Caco-2 (cell line): ENCODE measurements at regions not wholly inside any gene's neighbourhood (a gene's known extent, or its start where the extent isn't known, plus 50 kb on each side); places are given as distances from the start of the nearest gene placed in this dataset.

ENCODE experiments used
- BruUV-seq: library from RNA; stranded (reverse); fragments of 400-500 nt; replicated peaks from 2 replicates; lab custom pipeline; 2021; lab: Mats Ljungman, UMichigan
- CTCF ChIA-PET: fragments of 300-600 bp; sonication (Branson Sonifier 250); formaldehyde crosslinking; loops from one replicate; lab custom pipeline; 2022; ENCODE audit warnings: antibody characterized with exemption; lab: Charles Lee
- POLR2A ChIA-PET: fragments of 300-600 bp; sonication (Branson Sonifier 250); formaldehyde crosslinking; loops from one replicate; lab custom pipeline; 2022; ENCODE audit warnings: antibody characterized with exemption; lab: Charles Lee
- DNase-seq, 2 experiments: peaks; one replicate each; pipeline versions ENCODE4 v3.0.0 to v3.0.0-alpha.2; 2020 to 2022
- H3K27me3 ChIP-seq: replicated peaks from 2 replicates; pipeline ENCODE4 v1.6.0; 2011; ENCODE audit warnings: low read length; ENCODE audit not compliant: control insufficient read depth, insufficient read depth
- H3K36me3 ChIP-seq: 2 replicates; pipeline ENCODE4 v1.5.1; 2011; ENCODE audit warnings: low read length; ENCODE audit not compliant: control insufficient read depth, insufficient read depth
- H3K4me1 ChIP-seq: fragments of 250-450 bp; sonication (Bioruptor Pico); 2 replicates; pipeline ENCODE4 v1.5.1; 2020; ENCODE audit warnings: mild to moderate bottlenecking
- H3K4me3 ChIP-seq: 2 replicates; pipeline ENCODE4 v1.5.1; 2011; ENCODE audit warnings: low read depth, mild to moderate bottlenecking, control low read depth, low read length
- H3K9me3 ChIP-seq: fragments of 250-450 bp; sonication (Bioruptor Pico); 2 replicates; pipeline ENCODE4 v1.5.1; 2020; ENCODE audit warnings: mild to moderate bottlenecking, moderate library complexity
- H3K27ac Mint-ChIP-seq: one replicate; pipeline ENCODE4 v1.8.0; 2022; ENCODE audit warnings: mixed read lengths; ENCODE audit not compliant: unreplicated experiment
- H3K27me3 Mint-ChIP-seq: one replicate; pipeline ENCODE4 v1.8.0; 2022; ENCODE audit warnings: mixed read lengths; ENCODE audit not compliant: insufficient read depth, unreplicated experiment
- H3K36me3 Mint-ChIP-seq: one replicate; pipeline ENCODE4 v1.8.0; 2022; ENCODE audit warnings: mild to moderate bottlenecking, mixed read lengths; ENCODE audit not compliant: insufficient read depth, unreplicated experiment
- H3K4me1 Mint-ChIP-seq: one replicate; pipeline ENCODE4 v1.8.0; 2022; ENCODE audit warnings: low read depth, mixed read lengths; ENCODE audit not compliant: unreplicated experiment
- H3K4me3 Mint-ChIP-seq: one replicate; pipeline ENCODE4 v1.8.0; 2022; ENCODE audit warnings: mild to moderate bottlenecking, moderate library complexity, mixed read lengths; ENCODE audit not compliant: unreplicated experiment
- H3K9me3 Mint-ChIP-seq: one replicate; pipeline ENCODE4 v1.8.0; 2022; ENCODE audit warnings: mixed read lengths; ENCODE audit not compliant: unreplicated experiment
- intact Hi-C: fragments of 100-400 bp; cut with micrococcal nuclease; formaldehyde crosslinking; loops from one replicate; pipeline ENCODE4 v1.10.0; 2022; ENCODE audit not compliant: unreplicated experiment
- TF ChIP-seq, protein P1 (sequence below), 2 experiments: fragments of 200-600 bp in 1 of 2; IDR thresholded peaks; 1 replicate in 1 of 2; 2 replicates in 1 of 2; pipeline versions ENCODE4 v1.5.1 to v1.8.0; 2011 to 2022; ENCODE audit warnings: antibody characterized with exemption in 1 of 2, control low read depth in 1 of 2, inconsistent platforms in 1 of 2, low read depth in 1 of 2, low read length in 1 of 2, mild to moderate bottlenecking in 1 of 2, moderate library complexity in 1 of 2; ENCODE audit not compliant: insufficient read depth in 1 of 2, severe bottlenecking in 1 of 2, unreplicated experiment in 1 of 2

DNA sequence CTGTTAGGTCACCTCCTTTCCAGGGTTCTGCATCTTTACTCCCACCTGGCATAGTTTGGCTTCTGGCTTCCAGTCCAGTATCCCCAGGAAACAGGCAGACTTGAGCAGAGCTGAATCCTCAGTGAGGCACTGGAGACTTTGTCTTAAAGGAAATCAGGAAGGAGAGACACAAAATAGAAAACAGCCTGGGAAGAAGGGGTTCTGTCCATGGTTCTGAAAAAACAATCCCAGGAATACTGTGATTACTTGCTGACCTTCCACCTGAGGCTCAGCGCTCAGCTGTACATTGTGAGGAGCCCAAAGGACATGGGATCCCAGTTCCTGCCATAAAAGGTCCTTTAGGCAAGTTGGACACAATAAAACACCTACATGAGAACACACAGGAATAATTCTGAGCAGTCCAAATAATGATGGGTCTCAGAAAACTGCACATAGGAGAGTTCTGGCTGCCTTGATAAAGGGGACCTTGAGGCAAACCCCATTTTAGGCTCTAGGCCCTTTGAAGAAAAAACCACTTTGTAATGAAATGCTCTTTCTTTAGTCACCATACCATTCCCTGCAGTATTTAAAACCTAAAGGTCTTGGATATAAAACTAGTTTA lies 81.4 kb upstream of the CRHR1 start:
- peak in 1 of 2 experiments; percentile 53 for DNase-seq
- Mint-ChIP-seq H3K36me3 (no peaks in the 10 kb centered on the region), H3K27me3 (peaks cover 10% of the 10 kb centered on the region), H3K27ac (no peak overlapping the region), H3K4me3 (no peak overlapping the region), H3K9me3 (no peaks in the 10 kb centered on the region), H3K4me1 (peaks cover 16% of the 10 kb centered on the region)
- H3K36me3 ChIP-seq, result no peaks in the 10 kb centered on the region
- BruUV-seq, result no TSS peak
- intact Hi-C loops, result no loop called here
- no peaks in the 10 kb centered on the region; the same call in 1 of the 2 replicates for H3K27me3 ChIP-seq
- H3K4me1 ChIP-seq, result peaks cover 14% of the 10 kb centered on the region
- TF ChIP-seq, protein P1, sequence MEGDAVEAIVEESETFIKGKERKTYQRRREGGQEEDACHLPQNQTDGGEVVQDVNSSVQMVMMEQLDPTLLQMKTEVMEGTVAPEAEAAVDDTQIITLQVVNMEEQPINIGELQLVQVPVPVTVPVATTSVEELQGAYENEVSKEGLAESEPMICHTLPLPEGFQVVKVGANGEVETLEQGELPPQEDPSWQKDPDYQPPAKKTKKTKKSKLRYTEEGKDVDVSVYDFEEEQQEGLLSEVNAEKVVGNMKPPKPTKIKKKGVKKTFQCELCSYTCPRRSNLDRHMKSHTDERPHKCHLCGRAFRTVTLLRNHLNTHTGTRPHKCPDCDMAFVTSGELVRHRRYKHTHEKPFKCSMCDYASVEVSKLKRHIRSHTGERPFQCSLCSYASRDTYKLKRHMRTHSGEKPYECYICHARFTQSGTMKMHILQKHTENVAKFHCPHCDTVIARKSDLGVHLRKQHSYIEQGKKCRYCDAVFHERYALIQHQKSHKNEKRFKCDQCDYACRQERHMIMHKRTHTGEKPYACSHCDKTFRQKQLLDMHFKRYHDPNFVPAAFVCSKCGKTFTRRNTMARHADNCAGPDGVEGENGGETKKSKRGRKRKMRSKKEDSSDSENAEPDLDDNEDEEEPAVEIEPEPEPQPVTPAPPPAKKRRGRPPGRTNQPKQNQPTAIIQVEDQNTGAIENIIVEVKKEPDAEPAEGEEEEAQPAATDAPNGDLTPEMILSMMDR (IDR thresholded peaks at IDR 0.05; ENCODE audit: insufficient read depth in 1 of 2, low read depth in 1 of 2, low read length in 1 of 2, severe bottlenecking in 1 of 2, unreplicated experiment in 1 of 2), result no peak
- POLR2A ChIA-PET, result no interaction called here
- H3K4me3 ChIP-seq, result no peak overlapping the region
- CTCF ChIA-PET, result interaction anchor here (1.3 kb wide), 1 partner anchor 19 kb away, joined by 4 read pairs; no protein-coding TSS in a partner anchor
- H3K9me3 ChIP-seq, result no peaks in the 10 kb centered on the region

DNA sequence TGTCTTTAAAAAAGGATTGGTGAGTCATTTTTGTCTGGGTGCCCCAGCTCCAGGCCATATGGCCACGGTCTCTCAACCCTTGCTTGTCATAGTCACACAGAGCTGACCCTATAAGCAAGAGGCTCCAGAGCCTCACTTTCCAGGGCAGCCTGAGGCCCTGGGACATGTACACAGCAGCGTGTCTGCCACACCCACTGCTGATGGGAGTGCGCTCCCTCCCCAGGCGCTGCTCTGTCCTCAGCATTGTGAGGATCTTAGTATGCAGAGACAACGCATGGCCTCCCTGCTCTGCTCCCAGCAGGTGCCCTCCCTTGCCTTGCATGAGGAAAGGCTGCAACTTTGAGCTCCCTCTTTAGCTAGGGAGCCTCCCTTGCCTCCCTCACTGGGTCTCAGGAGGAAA lies 80.8 kb upstream of the CRHR1 start:
- intact Hi-C loops, result no loop called here
- H3K27me3 ChIP-seq, result no peaks in the 10 kb centered on the region; the same call in 1 of the 2 replicates
- H3K4me3 ChIP-seq, result no peak overlapping the region
- no peak overlapping the region for H3K27ac Mint-ChIP-seq
- CTCF ChIA-PET, result interaction anchor here (1.3 kb wide), 1 partner anchor 18 kb away, joined by 4 read pairs; no protein-coding TSS in a partner anchor
- peaks cover 13% of the 10 kb centered on the region for H3K27me3 Mint-ChIP-seq
- POLR2A ChIA-PET, result no interaction called here
- TF ChIP-seq, protein P1 (IDR thresholded peaks at IDR 0.05; ENCODE audit: insufficient read depth in 1 of 2, low read depth in 1 of 2, low read length in 1 of 2, severe bottlenecking in 1 of 2, unreplicated experiment in 1 of 2), result no peak
- H3K36me3 Mint-ChIP-seq, result no peaks in the 10 kb centered on the region
- H3K4me1 ChIP-seq, result peaks cover 14% of the 10 kb centered on the region
- no peak overlapping the region for H3K4me3 Mint-ChIP-seq
- no peaks in the 10 kb centered on the region for H3K9me3 Mint-ChIP-seq
- DNase-seq, result no peak
- peaks cover 16% of the 10 kb centered on the region for H3K4me1 Mint-ChIP-seq
- no TSS peak for BruUV-seq
- H3K9me3 ChIP-seq, result no peaks in the 10 kb centered on the region
- no peaks in the 10 kb centered on the region for H3K36me3 ChIP-seq

DNA sequence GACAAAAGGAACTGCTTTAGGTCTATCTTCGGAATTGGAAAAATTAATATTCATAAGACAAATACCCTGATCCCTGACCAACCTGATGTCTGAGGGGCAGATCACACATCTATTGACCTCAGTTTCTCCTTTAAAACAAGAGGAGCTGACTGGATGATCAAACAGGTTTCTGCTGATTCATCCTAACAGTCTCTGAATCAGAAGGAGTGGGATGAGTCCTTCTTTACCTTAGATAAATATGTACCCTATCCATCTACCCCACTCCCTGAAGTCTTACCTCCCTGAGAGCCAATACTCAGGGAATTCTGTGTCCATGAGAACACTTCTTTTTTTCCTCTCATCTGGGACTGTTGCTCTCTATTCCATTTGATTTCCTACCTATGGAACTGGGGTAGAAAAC lies 80.3 kb upstream of the CRHR1 start:
- H3K27me3 Mint-ChIP-seq, result peaks cover 8% of the 10 kb centered on the region
- no TSS peak for BruUV-seq
- H3K36me3 Mint-ChIP-seq, result no peaks in the 10 kb centered on the region
- no peak overlapping the region for H3K4me3 ChIP-seq
- no peaks in the 10 kb centered on the region; the same call in 1 of the 2 replicates for H3K27me3 ChIP-seq
- peaks cover 14% of the 10 kb centered on the region for H3K4me1 ChIP-seq
- intact Hi-C loops, result no loop called here
- no peak overlapping the region for H3K27ac Mint-ChIP-seq
- no peak overlapping the region for H3K4me3 Mint-ChIP-seq
- peaks cover 16% of the 10 kb centered on the region for H3K4me1 Mint-ChIP-seq
- H3K9me3 Mint-ChIP-seq, result no peaks in the 10 kb centered on the region
- H3K9me3 ChIP-seq, result no peaks in the 10 kb centered on the region
- ChIA-PET POLR2A (no interaction called here), CTCF (interaction anchor here (1.3 kb wide), 1 partner anchor 18 kb away, joined by 4 read pairs; no protein-coding TSS in a partner anchor)
- no peak for DNase-seq
- no peaks in the 10 kb centered on the region for H3K36me3 ChIP-seq
- TF ChIP-seq, protein P1 (IDR thresholded peaks at IDR 0.05; ENCODE audit: insufficient read depth in 1 of 2, low read depth in 1 of 2, low read length in 1 of 2, severe bottlenecking in 1 of 2, unreplicated experiment in 1 of 2), result no peak
